Neuronal stem cell (in vitro differentiated cells): ENCODE measurements at regions not wholly inside any gene's neighbourhood (a gene's known extent, or its start where the extent isn't known, plus 50 kb on each side); places are given as distances from the start of the nearest gene placed in this dataset.

Source experiments
- DNase-seq: peaks from one replicate; pipeline ENCODE4 v3.0.0-alpha.2; 2013; ENCODE audit warnings: low spot score
- H2AFZ ChIP-seq: one replicate; pipeline ENCODE4 v1.6.1; 2013; ENCODE audit warnings: mild to moderate bottlenecking, low read length, inconsistent platforms
- H2AK5ac ChIP-seq: 2 replicates; pipeline ENCODE4 v1.6.1; 2013; ENCODE audit warnings: low read depth, mild to moderate bottlenecking, inconsistent platforms, low read length, moderate library complexity, mixed read lengths
- H2BK120ac ChIP-seq: 2 replicates; pipeline ENCODE4 v1.6.1; 2013; ENCODE audit warnings: low read depth, mild to moderate bottlenecking, inconsistent platforms, low read length, moderate library complexity, mixed read lengths
- H2BK12ac ChIP-seq: one replicate; pipeline ENCODE4 v1.6.1; 2013; ENCODE audit warnings: low read length, inconsistent platforms
- H2BK15ac ChIP-seq: 2 replicates; pipeline ENCODE4 v1.6.1; 2013; ENCODE audit warnings: mild to moderate bottlenecking, low read length, inconsistent platforms, mixed read lengths
- H2BK5ac ChIP-seq: one replicate; pipeline ENCODE4 v1.6.1; 2013; ENCODE audit warnings: inconsistent platforms, mild to moderate bottlenecking, low read length, moderate library complexity
- H3K14ac ChIP-seq: one replicate; pipeline ENCODE4 v1.6.1; 2013; ENCODE audit warnings: low read length, inconsistent platforms
- H3K18ac ChIP-seq: 2 replicates; pipeline ENCODE4 v1.6.1; 2013; ENCODE audit warnings: low read length, inconsistent platforms
- H3K23ac ChIP-seq: 2 replicates; pipeline ENCODE4 v1.6.1; 2013; ENCODE audit warnings: low read depth, mild to moderate bottlenecking, mixed read lengths, low read length, inconsistent platforms; ENCODE audit not compliant: poor library complexity
- H3K27ac ChIP-seq: replicated peaks from 3 replicates; pipeline ENCODE4 v1.5.1; 2013; ENCODE audit warnings: low read length, inconsistent platforms
- H3K27me3 ChIP-seq, 3 experiments: 2 replicates each; pipeline ENCODE4 v1.6.1; 2013; ENCODE audit warnings: low read length in 3 of 3, mild to moderate bottlenecking in 2 of 3, inconsistent platforms in 1 of 3, low read depth in 1 of 3, mixed read lengths in 1 of 3, moderate library complexity in 1 of 3; ENCODE audit not compliant: control insufficient read depth in 3 of 3, insufficient read depth in 3 of 3
- H3K36me3 ChIP-seq, 2 donors: replicated peaks in 1 of 2; 2 replicates each; pipeline ENCODE4 v1.6.1; 2013; ENCODE audit warnings: low read length in 2 of 2; ENCODE audit not compliant: control insufficient read depth in 2 of 2, insufficient read depth in 2 of 2
- H3K4ac ChIP-seq: 2 replicates; pipeline ENCODE4 v1.6.1; 2013; ENCODE audit warnings: inconsistent platforms, mild to moderate bottlenecking, low read length, moderate library complexity
- H3K4me1 ChIP-seq, 2 donors: 1 replicate in 1 of 2; 2 replicates in 1 of 2; pipeline ENCODE4 v1.6.1; 2013; ENCODE audit warnings: low read length in 2 of 2, low read depth in 1 of 2; ENCODE audit not compliant: control insufficient read depth in 2 of 2, insufficient read depth in 1 of 2
- H3K4me2 ChIP-seq: one replicate; pipeline ENCODE4 v1.6.1; 2013; ENCODE audit warnings: mild to moderate bottlenecking, low read length, inconsistent platforms; ENCODE audit not compliant: insufficient read depth, poor library complexity, severe bottlenecking
- H3K4me3 ChIP-seq, 2 donors: 2 replicates each; pipeline ENCODE4 v1.5.1; 2013; ENCODE audit warnings: low read length in 2 of 2, mild to moderate bottlenecking in 2 of 2, inconsistent platforms in 1 of 2, moderate library complexity in 1 of 2
- H3K79me1 ChIP-seq: one replicate; pipeline ENCODE4 v1.6.1; 2013; ENCODE audit warnings: low read depth, mild to moderate bottlenecking, inconsistent platforms, low read length, moderate library complexity
- H3K9ac ChIP-seq: one replicate; pipeline ENCODE4 v1.6.1; 2013; ENCODE audit warnings: mild to moderate bottlenecking, low read depth, low read length, inconsistent platforms; ENCODE audit not compliant: poor library complexity
- H3K9me3 ChIP-seq, 2 donors: replicated peaks in 1 of 2; 2 replicates each; pipeline versions ENCODE3 to v1.6.1; 2013; ENCODE audit warnings: low read length in 2 of 2, mild to moderate bottlenecking in 2 of 2, inconsistent platforms in 1 of 2, low read depth in 1 of 2, mixed read lengths in 1 of 2, moderate library complexity in 1 of 2; ENCODE audit not compliant: control insufficient read depth in 2 of 2, insufficient read depth in 1 of 2
- H4K8ac ChIP-seq: one replicate; pipeline ENCODE4 v1.6.1; 2013; ENCODE audit warnings: low read depth, mild to moderate bottlenecking, inconsistent platforms, low read length, moderate library complexity
- H4K91ac ChIP-seq: one replicate; pipeline ENCODE4 v1.6.1; 2013; ENCODE audit warnings: low read length, low read depth, mild to moderate bottlenecking, inconsistent platforms; ENCODE audit not compliant: poor library complexity
- WGBS, 2 donors: extraction: QIAGEN DNeasy Blood & Tissue Kit; methylation state at CpG; one replicate each; pipeline ENCODE4 v1.1.7; 2013; ENCODE audit warnings: missing lambda C conversion rate in 2 of 2, mixed read lengths in 1 of 2; ENCODE audit not compliant: insufficient read length in 2 of 2, insufficient replicate concordance in 1 of 2; ENCODE audit errors: extremely low coverage in 2 of 2; 5-methylcytosine and 5-hydroxymethylcytosine counted together

- no peak overlapping the region for H2BK12ac ChIP-seq
- DNase-seq = no peak
- no peak overlapping the region for H3K9ac ChIP-seq
- no peaks in the 10 kb centered on the region for H3K4me1 ChIP-seq
- H3K4ac ChIP-seq = no peak overlapping the region
- no peak overlapping the region for H3K27ac ChIP-seq
- no peaks in the 10 kb centered on the region for H3K79me1 ChIP-seq
- H3K4me3 ChIP-seq = no peak overlapping the region
- H2BK5ac ChIP-seq = no peak overlapping the region
- H4K8ac ChIP-seq = no peak overlapping the region
- no peak overlapping the region for H4K91ac ChIP-seq
- H3K27me3 ChIP-seq = no peaks in the 10 kb centered on the region
- no peak overlapping the region for H2AFZ ChIP-seq
- no peaks in the 10 kb centered on the region for H3K36me3 ChIP-seq
- H2BK120ac ChIP-seq = no peak overlapping the region
- no CpG with 5 or more reads among the region's 1 CpG for WGBS, 2 donors
- H3K4me2 ChIP-seq = no peak overlapping the region
- H2BK15ac ChIP-seq = no peak overlapping the region
- no peak overlapping the region for H3K18ac ChIP-seq
- H3K9me3 ChIP-seq = no peaks in the 10 kb centered on the region
- no peak overlapping the region for H3K14ac ChIP-seq
- no peak overlapping the region for H3K23ac ChIP-seq
- no peak overlapping the region for H2AK5ac ChIP-seq
Observed at GRCh38 chr14:49408187-49408933, 177.8 kb downstream of the RPS29 start.

DNA sequence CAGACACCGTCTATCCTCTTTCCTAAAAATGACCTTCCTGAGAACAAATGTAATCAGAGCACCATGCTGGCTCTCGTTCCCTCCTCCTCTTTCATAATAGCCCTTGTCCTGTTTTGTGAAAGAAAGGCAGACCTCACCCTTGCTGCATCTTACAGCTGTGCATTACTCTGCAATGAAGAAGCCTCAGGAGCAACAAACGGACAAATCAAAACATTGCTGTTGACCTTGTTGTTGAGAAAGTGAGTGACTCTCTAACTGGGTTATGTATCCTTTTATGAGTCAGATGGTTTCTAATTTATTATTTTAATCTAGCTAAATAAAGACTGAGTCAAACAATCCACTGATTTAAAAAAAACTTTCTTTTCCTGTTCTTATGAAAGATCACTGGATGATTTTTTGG is 180.9 kb downstream of the RPS29 start:
- Histone ChIP-seq H3K4me2 (no peak overlapping the region), H2BK120ac (no peak overlapping the region), H3K4me3 (no peak overlapping the region), H2AK5ac (no peak overlapping the region), H3K14ac (no peak overlapping the region), H3K79me1 (no peaks in the 10 kb centered on the region), H4K91ac (no peak overlapping the region), H3K18ac (no peak overlapping the region), H3K9me3 (no peaks in the 10 kb centered on the region), H3K4me1 (no peaks in the 10 kb centered on the region), H3K4ac (no peak overlapping the region), H3K36me3 (no peaks in the 10 kb centered on the region), H2BK12ac (no peak overlapping the region), H3K23ac (no peak overlapping the region), H2AFZ (no peak overlapping the region), H3K9ac (no peak overlapping the region), H3K27me3 (no peaks in the 10 kb centered on the region), H2BK5ac (no peak overlapping the region), H4K8ac (no peak overlapping the region), H2BK15ac (no peak overlapping the region), H3K27ac (no peak overlapping the region)
- DNase-seq = no peak
- no CpG with 5 or more reads among the region's 3 CpGs for WGBS, 2 donors

DNA sequence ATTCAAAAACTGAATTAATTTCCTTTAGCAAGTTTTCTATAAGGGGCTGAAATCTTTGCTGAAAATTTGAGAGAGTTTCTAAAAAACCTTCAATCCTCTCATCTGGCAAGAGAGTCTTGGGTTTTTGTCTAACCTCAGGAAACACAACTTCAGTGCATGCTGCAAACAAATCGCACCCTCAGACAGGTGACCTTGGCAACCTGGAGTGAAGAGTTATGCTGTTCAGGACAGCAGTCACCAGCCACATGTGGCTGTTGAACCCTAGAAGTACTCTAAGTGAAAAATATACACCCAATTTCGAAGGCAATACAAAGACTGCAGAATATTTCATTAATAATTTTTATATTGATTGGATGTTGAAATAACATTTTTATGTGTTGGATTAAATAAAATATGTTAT is 184.8 kb downstream of the RPS29 start:
- no CpG with 5 or more reads among the region's 2 CpGs for WGBS, 2 donors
- no peaks in the 10 kb centered on the region for H3K79me1 ChIP-seq
- H4K91ac ChIP-seq = no peak overlapping the region
- no peaks in the 10 kb centered on the region for H3K36me3 ChIP-seq
- H3K18ac ChIP-seq = no peak overlapping the region
- H2BK120ac ChIP-seq = no peak overlapping the region
- H3K27ac ChIP-seq = no peak overlapping the region
- H2AK5ac ChIP-seq = no peak overlapping the region
- H3K23ac ChIP-seq = no peak overlapping the region
- no peak overlapping the region for H2BK5ac ChIP-seq
- H3K4me1 ChIP-seq = no peaks in the 10 kb centered on the region
- no peaks in the 10 kb centered on the region for H3K9me3 ChIP-seq
- no peak overlapping the region for H4K8ac ChIP-seq
- no peak overlapping the region for H3K4me2 ChIP-seq
- H3K14ac ChIP-seq = no peak overlapping the region
- no peak overlapping the region for H2BK12ac ChIP-seq
- H2BK15ac ChIP-seq = no peak overlapping the region
- no peak overlapping the region for H3K4ac ChIP-seq
- no peak overlapping the region for H3K9ac ChIP-seq
- no peak for DNase-seq
- H3K4me3 ChIP-seq = no peak overlapping the region
- no peak overlapping the region for H2AFZ ChIP-seq
- H3K27me3 ChIP-seq = no peaks in the 10 kb centered on the region

DNA sequence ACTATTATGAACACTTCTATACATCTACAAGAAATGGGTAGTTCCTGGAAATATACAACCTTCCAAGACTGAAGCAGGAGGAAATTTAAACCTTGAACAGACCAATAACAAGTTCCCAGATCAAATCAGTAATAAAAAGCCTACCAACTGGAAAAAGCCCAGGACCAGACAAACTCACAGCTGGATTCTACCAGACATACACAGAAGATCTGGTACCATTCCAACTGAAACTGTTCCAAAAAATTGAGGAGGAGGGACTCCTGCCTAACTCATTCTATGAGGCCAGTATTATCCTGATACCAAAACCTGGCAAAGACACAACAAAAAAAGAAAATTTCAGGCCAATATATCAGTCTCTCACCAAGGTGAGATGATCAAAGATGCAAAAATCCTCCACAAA is 189.4 kb downstream of the RPS29 start:
- H2AFZ ChIP-seq = no peak overlapping the region
- no peaks in the 10 kb centered on the region for H3K9me3 ChIP-seq
- no peaks in the 10 kb centered on the region for H3K4me1 ChIP-seq
- H4K8ac ChIP-seq = no peak overlapping the region
- no peak overlapping the region for H3K23ac ChIP-seq
- H2BK5ac ChIP-seq = no peak overlapping the region
- no peak overlapping the region for H3K14ac ChIP-seq
- no peak overlapping the region for H2BK15ac ChIP-seq
- no peak overlapping the region for H3K4me2 ChIP-seq
- no peak overlapping the region for H4K91ac ChIP-seq
- H3K9ac ChIP-seq = no peak overlapping the region
- no peaks in the 10 kb centered on the region for H3K27me3 ChIP-seq
- no peak overlapping the region for H2BK12ac ChIP-seq
- H3K36me3 ChIP-seq = no peaks in the 10 kb centered on the region
- H3K18ac ChIP-seq = no peak overlapping the region
- H3K4ac ChIP-seq = no peak overlapping the region
- no peak overlapping the region for H2BK120ac ChIP-seq
- no peak overlapping the region for H3K27ac ChIP-seq
- H3K4me3 ChIP-seq = no peak overlapping the region
- DNase-seq = no peak
- H2AK5ac ChIP-seq = no peak overlapping the region
- no peaks in the 10 kb centered on the region for H3K79me1 ChIP-seq
